SK-N-SH (cell line): ENCODE measurements at regions not wholly inside any gene's neighbourhood (a gene's known extent, or its start where the extent isn't known, plus 50 kb on each side); places are given as distances from the start of the nearest gene placed in this dataset.

ENCODE experiments used
- CTCF ChIA-PET: fragments of 300-600, 350-600 bp; formaldehyde crosslinking; extraction: SDS; loops from one replicate; lab custom pipeline; 2021; lab: Yijun Ruan, JAX
- POLR2A ChIA-PET: fragments of 350-600 bp; sonication (Branson Sonifier 250); formaldehyde crosslinking; extraction: SDS; loops from one replicate; lab custom pipeline; 2020; ENCODE audit warnings: antibody characterized with exemption, inconsistent platforms; lab: Yijun Ruan, JAX
- DNase-seq: peaks from one replicate; pipeline ENCODE4 v3.0.0; 2012
- H2AFZ ChIP-seq: fragments of 200-600 bp; sonication (generic); 2 replicates; pipeline ENCODE4 v1.8.1; 2016; ENCODE audit warnings: antibody characterized with exemption, mild to moderate bottlenecking, low read depth
- H3F3A ChIP-seq: fragments of 200-600 bp; sonication (generic); replicated peaks from 2 replicates; pipeline ENCODE3; 2016; ENCODE audit warnings: antibody characterized with exemption, mild to moderate bottlenecking; ENCODE audit not compliant: insufficient read depth
- H3K27ac ChIP-seq, 2 experiments: fragments of 200-500 bp in 1 of 2; fragments of 200-600 bp in 1 of 2; sonication (Bioruptor generic) in 1 of 2; sonication (generic), shearing (Covaris generic) in 1 of 2; 2 replicates each; pipeline versions ENCODE4 v1.5.1 to v1.6.1; 2014 to 2016; ENCODE audit warnings: low read depth in 2 of 2, inconsistent platforms in 1 of 2, low read length in 1 of 2, mild to moderate bottlenecking in 1 of 2, mixed read lengths in 1 of 2
- H3K27me3 ChIP-seq: fragments of 200-600 bp; sonication (generic), shearing (Covaris generic); 2 replicates; pipeline ENCODE4 v1.6.1; 2016; ENCODE audit warnings: mixed run types; ENCODE audit not compliant: insufficient read depth
- H3K36me3 ChIP-seq, 2 experiments: fragments of 200-500 bp in 1 of 2; fragments of 200-600 bp in 1 of 2; sonication (Bioruptor generic) in 1 of 2; sonication (generic) in 1 of 2; replicated peaks in 1 of 2; 2 replicates each; pipeline versions ENCODE3 to v1.5.1; 2014 to 2016; ENCODE audit warnings: low read length in 1 of 2, mild to moderate bottlenecking in 1 of 2; ENCODE audit not compliant: insufficient read depth in 2 of 2, control insufficient read depth in 1 of 2
- H3K4me1 ChIP-seq, 2 experiments: fragments of 200-500 bp in 1 of 2; fragments of 200-600 bp in 1 of 2; sonication (Bioruptor generic) in 1 of 2; sonication (generic), shearing (Covaris generic) in 1 of 2; 2 replicates each; pipeline versions ENCODE4 v1.5.1 to v1.6.1; 2014 to 2016; ENCODE audit warnings: low read depth in 1 of 2, low read length in 1 of 2, mixed run types in 1 of 2; ENCODE audit not compliant: insufficient read depth in 2 of 2, control insufficient read depth in 1 of 2
- H3K4me2 ChIP-seq: fragments of 200-600 bp; sonication (generic), shearing (Covaris generic); 2 replicates; pipeline ENCODE4 v1.6.1; 2017; ENCODE audit warnings: mixed run types
- H3K4me3 ChIP-seq, 2 experiments: fragments of 200-500 bp in 1 of 2; fragments of 200-600 bp in 1 of 2; sonication (Bioruptor generic) in 1 of 2; sonication (generic), shearing (Covaris generic) in 1 of 2; 2 replicates each; pipeline versions ENCODE4 v1.5.1 to v1.8.1; 2014 to 2016; ENCODE audit warnings: low read depth in 2 of 2, inconsistent platforms in 1 of 2, low read length in 1 of 2, mild to moderate bottlenecking in 1 of 2, mixed read lengths in 1 of 2, moderate library complexity in 1 of 2
- H3K79me2 ChIP-seq: fragments of 200-600 bp; sonication (generic); 2 replicates; pipeline ENCODE4 v1.8.1; 2017; ENCODE audit warnings: mild to moderate bottlenecking; ENCODE audit not compliant: insufficient read depth
- H3K9ac ChIP-seq: fragments of 200-600 bp; sonication (generic); 2 replicates; pipeline ENCODE4 v1.6.1; 2017; ENCODE audit warnings: mixed run types
- H3K9me2 ChIP-seq: fragments of 200-600 bp; sonication (generic); 2 replicates; pipeline ENCODE4 v1.6.1; 2017; ENCODE audit warnings: mixed run types
- H3K9me3 ChIP-seq: fragments of 200-600 bp; sonication (generic); 2 replicates; pipeline ENCODE4 v1.6.1; 2017; ENCODE audit warnings: mixed run types, mild to moderate bottlenecking, moderate library complexity
- H4K20me1 ChIP-seq: fragments of 200-600 bp; sonication (generic); 2 replicates; pipeline ENCODE4 v1.6.1; 2017; ENCODE audit warnings: mild to moderate bottlenecking, mixed run types; ENCODE audit not compliant: insufficient read depth
- CTCF ChIP-seq: fragments of 200-600 bp; sonication (generic); IDR thresholded peaks from 2 replicates; pipeline ENCODE4 v1.6.1; 2017; ENCODE audit warnings: antibody characterized with exemption, mild to moderate bottlenecking, moderate library complexity
- EP300 ChIP-seq, 2 experiments: IDR thresholded peaks; 2 replicates each; pipeline versions ENCODE4 v1.4.0 to v1.6.1; 2012; ENCODE audit warnings: borderline replicate concordance in 1 of 2, low read depth in 1 of 2, low read length in 1 of 2
- GABPA ChIP-seq: IDR thresholded peaks from 2 replicates; pipeline ENCODE4 v1.4.0; 2012; ENCODE audit warnings: low read depth, mild to moderate bottlenecking
- GATA2 ChIP-seq: sonication (generic); formaldehyde crosslinking; IDR thresholded peaks from 2 replicates; pipeline ENCODE4 v1.5.0; 2020; ENCODE audit warnings: mild to moderate bottlenecking, missing genetic modification reagents
- IRF3 ChIP-seq: fragments of 150-350 bp; IDR thresholded peaks from 2 replicates; pipeline ENCODE4 v1.6.1; 2016; ENCODE audit warnings: mild to moderate bottlenecking, low read depth, low read length
- MAX ChIP-seq: IDR thresholded peaks from 2 replicates; pipeline ENCODE4 v1.4.0; 2012; ENCODE audit warnings: low read depth
- MXI1 ChIP-seq: IDR thresholded peaks from 2 replicates; pipeline ENCODE4 v1.6.1; 2012; ENCODE audit warnings: mild to moderate bottlenecking, low read depth, low read length, improper control_type of control experiment
- PBX3 ChIP-seq: IDR thresholded peaks from 2 replicates; pipeline ENCODE4; 2012
- REST ChIP-seq: IDR thresholded peaks from 2 replicates; pipeline ENCODE4 v1.6.1; 2012; ENCODE audit warnings: mild to moderate bottlenecking, low read depth, low read length, moderate library complexity
- RFX5 ChIP-seq: IDR thresholded peaks from 2 replicates; pipeline ENCODE4 v1.6.1; 2012; ENCODE audit warnings: mild to moderate bottlenecking, improper control_type of control experiment, low read length
- TAF1 ChIP-seq: IDR thresholded peaks from 2 replicates; pipeline ENCODE4 v1.6.1; 2012; ENCODE audit warnings: low read depth, mild to moderate bottlenecking, low read length, moderate library complexity, borderline replicate concordance
- TCF12 ChIP-seq: IDR thresholded peaks from 2 replicates; pipeline ENCODE4 v1.4.0; 2012
- TEAD4 ChIP-seq: IDR thresholded peaks from 2 replicates; pipeline ENCODE4 v1.4.0; 2012; ENCODE audit warnings: mild to moderate bottlenecking, borderline replicate concordance; ENCODE audit not compliant: insufficient read depth
- USF1 ChIP-seq: IDR thresholded peaks from 2 replicates; pipeline ENCODE4 v1.4.0; 2012; ENCODE audit warnings: low read depth, borderline replicate concordance
- USF2 ChIP-seq: fragments of 150-350 bp; IDR thresholded peaks from 2 replicates; pipeline ENCODE4 v1.6.1; 2017; ENCODE audit warnings: antibody characterized with exemption, low read length, low read depth, borderline replicate concordance
- YY1 ChIP-seq: IDR thresholded peaks from 2 replicates; pipeline ENCODE4 v1.4.0; 2012; ENCODE audit warnings: low read depth, mild to moderate bottlenecking
- WGBS: methylation state at CpG from one replicate; pipeline ENCODE4 v1.1.6; 2017; ENCODE audit warnings: low lambda C conversion rate; 5-methylcytosine and 5-hydroxymethylcytosine counted together

GRCh38 chr4:180437601-180438000 lies 1805.6 kb upstream of the TENM3 start (continued):
- TF ChIP-seq YY1 (no peak), TAF1 (no peak), USF1 (no peak), GABPA (no peak), TCF12 (no peak), TEAD4 (no peak), REST (no peak), CTCF (no peak)

- H3K9ac ChIP-seq: no peak overlapping the region
- H3K27ac ChIP-seq: no peak overlapping the region
- H4K20me1 ChIP-seq: no peaks in the 10 kb centered on the region
- no peaks in the 10 kb centered on the region for H3K9me3 ChIP-seq
- no peak overlapping the region for H3K4me3 ChIP-seq
- H3K79me2 ChIP-seq: no peaks in the 10 kb centered on the region
- 0% methylated on average over 1 of the region's 1 CpG for WGBS
- H3F3A ChIP-seq: no peaks in the 10 kb centered on the region
- H3K36me3 ChIP-seq: no peaks in the 10 kb centered on the region
- CTCF ChIA-PET: interaction anchor here (1.0 to 2.1 kb wide), 4 partner anchors 11 to 217 kb away, joined by 3 to 10 read pairs (median 4); no protein-coding TSS in a partner anchor
- H3K27me3 ChIP-seq: no peaks in the 10 kb centered on the region; the same call in 1 of the 2 replicates
- no peak for TF ChIP-seq EP300 (IDR thresholded peaks at IDR 0.05; ENCODE audit: borderline replicate concordance in 1 of 2, low read depth in 1 of 2, low read length in 1 of 2)
- no peak for TF ChIP-seq GATA2 (CRISPR knock-in tag)
- no peak for TF ChIP-seq CTCF
- no peak for TF ChIP-seq MAX
- TF ChIP-seq IRF3: no peak
- TF ChIP-seq YY1: no peak
- TF ChIP-seq USF2: no peak
- TF ChIP-seq MXI1: no peak
- TF ChIP-seq RFX5: no peak
- no peak for TF ChIP-seq TCF12
- TF ChIP-seq PBX3: no peak
- no peak for DNase-seq
- no peak overlapping the region for H3K4me2 ChIP-seq
- H3K9me2 ChIP-seq: no peaks in the 10 kb centered on the region
- H2AFZ ChIP-seq: no peak overlapping the region
- H3K4me1 ChIP-seq: no peaks in the 10 kb centered on the region
- POLR2A ChIA-PET: no interaction called here
These were observed 1794.9 kb upstream of the TENM3 start for GRCh38 chr4:180448306-180448705.
